ENCODE measurements at regions not wholly inside any gene's neighbourhood (a gene's known extent, or its start where the extent isn't known, plus 50 kb on each side); places are given as distances from the start of the nearest gene placed in this dataset.

DNA sequence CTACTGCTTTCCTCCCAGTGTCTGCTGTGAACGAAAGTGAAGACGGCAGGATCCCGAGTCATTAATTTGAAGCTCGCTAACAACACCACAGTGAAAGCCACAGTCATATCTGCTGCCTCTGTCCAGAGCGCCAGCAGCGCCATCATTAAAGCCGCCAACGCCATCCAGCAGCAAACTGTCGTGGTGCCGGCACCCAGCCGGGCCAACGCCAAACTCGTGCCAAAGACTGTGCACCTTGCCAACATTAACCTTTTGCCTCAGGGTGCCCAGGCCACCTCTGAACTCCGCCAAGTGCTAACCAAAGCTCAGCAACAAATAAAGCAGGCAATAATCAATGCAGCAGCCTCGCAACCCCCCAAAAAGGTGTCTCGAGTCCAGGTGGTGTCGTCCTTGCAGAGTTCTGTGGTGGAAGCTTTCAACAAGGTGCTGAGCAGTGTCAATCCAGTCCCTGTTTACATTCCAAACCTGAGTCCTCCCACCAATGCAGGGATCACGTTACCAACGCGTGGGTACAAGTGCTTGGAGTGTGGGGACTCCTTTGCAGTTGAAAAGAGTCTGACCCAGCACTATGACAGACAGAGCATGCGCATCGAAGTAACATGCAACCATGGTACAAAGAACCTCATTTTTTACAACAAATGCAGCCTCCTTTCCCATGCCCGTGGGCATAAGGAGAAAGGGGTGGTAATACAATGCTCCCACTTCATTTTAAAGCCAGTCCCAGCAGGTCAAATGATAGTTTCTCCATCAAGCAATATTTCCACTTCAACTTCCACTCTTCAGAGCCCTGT, 94.8 kb upstream of the KCNMA1 start:
- no peak for TF ChIP-seq CTCF (IDR thresholded peaks at IDR 0.05)
- no peak for TF ChIP-seq POLR2A (IDR thresholded peaks at IDR 0.05)
